GM18861 (cell line): ENCODE measurements at regions not wholly inside any gene's neighbourhood (a gene's known extent, or its start where the extent isn't known, plus 50 kb on each side); places are given as distances from the start of the nearest gene placed in this dataset.
A peak's percentile ranks its signal among the peaks of the same experiment; 100 is the strongest.
"Not testable (repeated sequence)": the region's sequence is repeated elsewhere in the genome, so short reads cannot be mapped to it uniquely, and the experiment has no call there.

Experiments used
- ATAC-seq: cut with Tn5 transposase; IDR thresholded peaks from one replicate; pipeline ENCODE4 v1.9.1; 2021; ENCODE audit not compliant: unreplicated experiment

- no peak for ATAC-seq
Observed at GRCh38 chr1:72442262-72442661, 159.9 kb upstream of the NEGR1 start.

GRCh38 chr1:72439036-72439435, 156.7 kb upstream of the NEGR1 start:
- ATAC-seq, result no peak

- no peak for ATAC-seq
Observed at GRCh38 chr1:72438270-72438669, 155.9 kb upstream of the NEGR1 start.

GRCh38 chr1:72435025-72435424, 152.7 kb upstream of the NEGR1 start:
- ATAC-seq, result no peak

GRCh38 chr1:72434070-72434469, 151.7 kb upstream of the NEGR1 start:
- ATAC-seq, result peak; percentile 10

- peak; percentile 64 for ATAC-seq
Observed at GRCh38 chr1:72433591-72433990, 151.3 kb upstream of the NEGR1 start.

- ATAC-seq, result no peak
Observed at GRCh38 chr1:72432645-72433267, 150.4 kb upstream of the NEGR1 start.

- ATAC-seq, result no peak
Observed at GRCh38 chr1:72431810-72432209, 149.5 kb upstream of the NEGR1 start.

GRCh38 chr1:72428276-72428675, 145.9 kb upstream of the NEGR1 start:
- ATAC-seq, result not testable (repeated sequence)

GRCh38 chr1:72419229-72419628, 136.9 kb upstream of the NEGR1 start:
- no peak for ATAC-seq

GRCh38 chr1:72412286-72412685, 129.9 kb upstream of the NEGR1 start:
- ATAC-seq, result no peak

- no peak for ATAC-seq
Observed at GRCh38 chr1:72399807-72400206, 117.5 kb upstream of the NEGR1 start.

GRCh38 chr1:72397786-72398185, 115.4 kb upstream of the NEGR1 start:
- ATAC-seq, result no peak

- ATAC-seq, result no peak
Observed at GRCh38 chr1:72394457-72394856, 112.1 kb upstream of the NEGR1 start.

GRCh38 chr1:72379072-72379471, 96.7 kb upstream of the NEGR1 start:
- ATAC-seq, result no peak

GRCh38 chr1:72375226-72375625, 92.9 kb upstream of the NEGR1 start:
- ATAC-seq, result no peak

GRCh38 chr1:72371259-72372035, 89.1 kb upstream of the NEGR1 start:
- no peak for ATAC-seq

GRCh38 chr1:72370836-72371235, 88.5 kb upstream of the NEGR1 start:
- not testable (repeated sequence) for ATAC-seq

GRCh38 chr1:72369069-72369757, 86.9 kb upstream of the NEGR1 start:
- no peak for ATAC-seq

GRCh38 chr1:72366466-72366865, 84.1 kb upstream of the NEGR1 start:
- no peak for ATAC-seq

GRCh38 chr1:72365693-72366092, 83.4 kb upstream of the NEGR1 start:
- no peak for ATAC-seq

- no peak for ATAC-seq
Observed at GRCh38 chr1:72362538-72362937, 80.2 kb upstream of the NEGR1 start.
